NCI-H2081 treated with DMSO at 0.1 percent for 48 hours (cell line): ENCODE measurements at regions not wholly inside any gene's neighbourhood (a gene's known extent, or its start where the extent isn't known, plus 50 kb on each side); places are given as distances from the start of the nearest gene placed in this dataset.
"Not testable (repeated sequence)": the region's sequence is repeated elsewhere in the genome, so short reads cannot be mapped to it uniquely, and the experiment has no call there.

Experiments
- DNase-seq: peaks from one replicate; lab custom pipeline; 2025; lab: John Stamatoyannopoulos, UW

DNA sequence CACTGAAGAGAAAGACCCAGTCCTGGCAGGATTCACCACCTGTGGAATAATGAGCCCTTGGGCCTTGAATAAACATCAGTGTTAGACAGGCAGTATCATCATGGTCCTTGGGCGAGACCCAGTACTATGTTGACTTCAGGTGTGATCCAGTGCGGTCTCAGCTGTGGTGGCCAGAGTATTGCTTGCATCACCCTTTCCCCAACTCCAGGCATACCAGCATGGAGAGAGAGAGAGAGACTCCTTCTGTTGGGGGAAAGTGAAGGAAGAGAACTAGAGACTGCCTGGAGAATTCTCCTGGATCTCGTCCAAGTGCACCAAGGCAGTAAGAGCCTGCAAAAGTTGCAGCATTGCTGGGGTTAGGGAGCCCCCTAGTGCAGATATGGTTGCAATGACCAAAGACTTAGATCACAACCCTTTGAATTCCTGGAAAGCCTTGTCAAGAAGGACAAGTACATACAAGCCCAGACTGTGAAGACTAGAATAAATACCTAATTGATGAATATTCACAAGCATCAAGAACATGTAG is 61.1 kb upstream of the VAMP7 start:
- peak; percentile 2 for DNase-seq

GRCh38 chrX:155819525-155819924 is 61.6 kb upstream of the VAMP7 start:
- no peak for DNase-seq

DNA sequence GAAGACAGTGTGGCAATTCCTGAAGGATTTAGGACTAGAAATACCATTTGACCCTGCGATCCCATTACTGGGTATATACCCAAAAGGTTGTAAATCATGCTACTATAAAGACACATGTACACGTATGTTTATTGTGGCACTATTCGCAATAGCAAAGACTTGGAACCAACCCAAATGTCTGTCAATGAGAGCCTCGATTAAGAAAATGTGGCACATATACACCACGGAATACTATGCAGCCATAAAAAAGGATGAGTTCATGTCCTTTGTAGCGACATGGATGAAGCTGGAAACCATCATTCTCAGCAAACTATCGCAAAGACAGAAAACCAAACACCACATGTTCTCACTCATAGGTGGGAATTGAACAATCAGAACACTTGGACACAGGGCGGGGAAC is 66.8 kb upstream of the VAMP7 start:
- DNase-seq, result not testable (repeated sequence)

GRCh38 chrX:155779831-155780230 is 101.3 kb upstream of the VAMP7 start:
- DNase-seq, result no peak

DNA sequence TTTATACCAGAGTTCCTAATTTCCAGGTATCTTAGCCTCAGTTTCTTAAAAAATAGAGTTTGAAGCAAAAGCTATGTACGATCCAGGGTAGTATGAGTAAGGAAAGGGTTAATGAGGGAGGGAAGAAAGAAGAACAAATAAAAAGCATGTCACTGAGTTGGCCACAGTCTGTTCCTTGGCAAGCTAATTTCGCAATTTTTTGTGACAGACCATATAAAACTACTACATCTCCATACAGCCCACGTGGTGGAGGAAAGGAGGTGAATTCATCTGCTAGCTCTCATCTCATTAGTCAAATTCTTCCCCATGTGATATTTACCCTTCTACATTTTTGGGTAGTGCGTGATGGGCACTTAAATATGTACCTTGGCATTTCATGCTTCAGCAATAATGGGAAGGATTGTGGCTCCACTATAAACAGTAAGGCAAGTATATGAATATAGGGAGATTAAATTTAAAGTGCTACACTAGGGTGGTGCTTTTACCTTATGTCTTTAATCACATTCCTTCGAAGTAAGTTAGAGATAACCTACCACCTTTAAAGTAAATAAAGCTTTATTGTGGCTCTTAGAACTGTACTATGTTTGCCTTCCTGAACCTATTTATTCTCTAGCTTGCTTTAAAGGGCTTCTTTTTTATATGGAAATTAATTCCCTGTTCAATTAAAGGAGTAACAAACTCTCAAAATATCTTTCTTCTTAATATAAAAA is 102.1 kb upstream of the VAMP7 start:
- no peak for DNase-seq

GRCh38 chrX:155774387-155774786 is 106.8 kb upstream of the VAMP7 start:
- DNase-seq, result no peak

- DNase-seq, result no peak
These were observed 113.0 kb upstream of the VAMP7 start for GRCh38 chrX:155767876-155768769.

- DNase-seq, result no peak
These were observed 113.9 kb upstream of the VAMP7 start for GRCh38 chrX:155767051-155767875.

DNA sequence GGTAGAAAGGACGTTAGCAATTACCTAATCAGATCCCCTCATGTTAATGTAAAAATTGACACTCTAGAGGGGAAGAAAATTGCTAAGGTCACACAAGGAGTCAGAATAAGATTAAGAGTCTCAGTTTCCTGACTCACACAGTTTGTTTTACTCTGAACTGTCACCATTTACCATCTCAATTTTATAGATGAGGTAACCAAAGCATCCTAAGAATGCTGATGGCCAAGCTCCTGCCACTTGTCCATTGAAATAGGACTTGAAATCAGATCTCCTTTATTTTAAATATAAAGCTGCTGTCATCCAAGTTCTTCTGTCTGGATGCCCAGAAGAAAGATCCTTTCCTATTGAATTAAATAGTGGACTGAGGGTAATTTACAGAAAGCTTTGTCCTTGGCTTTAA is 114.8 kb upstream of the VAMP7 start:
- no peak for DNase-seq

GRCh38 chrX:155761185-155761584 is 120.0 kb upstream of the VAMP7 start:
- DNase-seq, result no peak

DNA sequence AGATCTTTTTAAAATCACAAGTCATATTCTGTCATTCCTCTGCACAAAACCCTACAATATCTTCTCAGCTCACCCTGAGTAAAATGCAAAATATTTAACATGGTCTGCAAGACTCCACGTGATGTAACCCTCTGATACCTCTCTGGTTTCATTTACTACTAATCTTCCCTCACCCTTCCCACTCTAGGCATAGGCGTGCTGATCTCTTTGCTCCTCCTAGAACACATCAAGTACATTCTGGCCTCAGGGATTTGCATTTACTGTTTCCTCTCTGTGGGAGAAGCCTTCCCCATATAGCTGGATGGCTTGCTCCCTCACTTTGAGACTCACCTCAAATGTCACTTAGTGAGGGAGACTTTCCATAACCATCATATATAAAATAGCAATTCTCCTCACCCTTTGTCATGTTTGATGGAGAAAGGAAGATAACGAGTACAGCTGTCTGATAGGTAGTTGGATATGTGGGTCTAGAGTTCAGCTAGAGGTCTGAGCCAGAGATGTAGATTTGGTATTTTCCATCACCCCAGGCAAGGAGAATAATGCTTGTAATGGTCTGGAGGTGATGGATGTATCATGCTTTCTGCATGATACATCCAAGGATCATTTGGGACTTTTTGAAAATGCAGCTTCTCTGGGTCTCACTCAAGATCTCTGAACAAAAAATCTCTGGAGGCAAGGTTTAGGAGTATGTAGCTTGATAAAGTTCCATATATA is 123.9 kb upstream of the VAMP7 start:
- no peak for DNase-seq

GRCh38 chrX:155755706-155756337 is 125.3 kb upstream of the VAMP7 start:
- DNase-seq, result no peak

DNA sequence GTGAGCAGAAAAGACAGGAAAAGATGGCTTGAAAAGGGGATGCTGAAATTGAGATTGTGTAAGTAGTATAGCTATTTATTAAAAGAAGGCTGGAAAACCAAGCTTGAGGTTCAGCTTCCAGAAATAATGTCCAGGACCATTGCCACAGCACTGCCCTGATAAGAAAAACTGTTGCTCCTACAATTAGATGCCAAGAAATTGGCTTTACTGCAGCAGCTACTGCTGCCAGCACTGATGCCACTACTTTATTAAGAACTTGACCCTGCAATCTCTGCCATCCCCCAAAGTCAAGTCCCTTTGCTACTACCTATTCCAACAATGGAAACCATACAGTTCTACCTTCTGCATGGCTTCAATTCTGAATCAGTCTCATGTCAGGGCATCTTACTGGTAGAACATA is 130.0 kb upstream of the VAMP7 start:
- DNase-seq, result no peak

DNA sequence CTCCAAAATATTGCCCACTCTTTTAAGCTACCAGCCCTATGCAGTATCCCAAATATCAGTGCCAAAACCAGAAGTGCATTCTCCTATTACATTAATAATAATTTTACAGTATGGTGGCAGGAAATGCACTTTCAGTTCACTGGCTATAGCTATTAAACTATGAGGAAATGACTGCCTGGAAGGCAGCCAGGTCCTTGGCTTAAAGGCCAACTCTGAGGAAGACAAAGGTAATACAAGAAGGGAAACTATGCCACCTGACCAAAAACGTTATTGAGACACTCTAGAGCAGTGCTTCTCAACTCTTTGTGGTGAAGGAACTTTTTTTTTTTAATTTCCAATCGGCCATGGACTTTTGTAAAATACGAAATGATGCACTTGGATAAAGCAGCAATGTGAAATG is 133.6 kb upstream of the VAMP7 start:
- no peak for DNase-seq

DNA sequence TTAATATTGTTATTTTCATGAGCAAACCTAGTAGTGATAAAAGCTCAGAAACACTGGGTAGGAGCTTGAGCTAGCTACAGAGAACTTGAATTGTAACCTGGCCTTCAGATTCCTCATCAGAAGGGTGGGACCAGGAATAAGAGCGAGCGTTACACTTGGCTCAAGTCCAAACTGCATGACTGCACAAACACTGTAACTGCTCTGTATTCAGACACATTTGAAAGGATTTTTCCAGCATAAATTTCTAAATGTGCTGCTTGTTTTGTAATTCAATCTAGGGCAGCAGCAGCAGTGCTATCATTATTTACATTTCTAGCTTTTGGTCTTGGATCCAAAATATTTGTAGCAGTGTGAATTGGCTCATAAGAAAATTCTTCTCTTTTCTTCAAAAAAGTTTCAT is 133.0 kb upstream of the TMLHE start:
- DNase-seq, result peak; percentile 29

DNA sequence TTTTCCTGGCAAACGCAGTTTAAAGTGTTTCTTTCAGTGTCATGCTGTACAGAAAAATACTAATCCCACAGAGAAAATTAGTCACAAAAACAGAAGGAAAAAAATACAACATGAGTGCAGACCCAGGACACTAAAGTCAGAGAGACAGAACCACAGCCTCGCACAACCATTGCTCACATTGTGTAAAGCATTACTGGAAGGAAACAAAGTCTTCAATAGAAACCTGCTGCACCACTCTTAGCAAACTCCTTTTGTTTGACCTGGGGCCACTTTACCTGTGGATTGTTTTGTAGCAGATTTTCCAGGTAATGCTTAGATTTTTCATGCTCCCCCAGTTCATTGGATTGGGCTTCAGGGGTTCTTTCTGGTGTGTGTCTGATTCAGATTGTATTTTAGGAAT is 131.8 kb upstream of the TMLHE start:
- no peak for DNase-seq

DNA sequence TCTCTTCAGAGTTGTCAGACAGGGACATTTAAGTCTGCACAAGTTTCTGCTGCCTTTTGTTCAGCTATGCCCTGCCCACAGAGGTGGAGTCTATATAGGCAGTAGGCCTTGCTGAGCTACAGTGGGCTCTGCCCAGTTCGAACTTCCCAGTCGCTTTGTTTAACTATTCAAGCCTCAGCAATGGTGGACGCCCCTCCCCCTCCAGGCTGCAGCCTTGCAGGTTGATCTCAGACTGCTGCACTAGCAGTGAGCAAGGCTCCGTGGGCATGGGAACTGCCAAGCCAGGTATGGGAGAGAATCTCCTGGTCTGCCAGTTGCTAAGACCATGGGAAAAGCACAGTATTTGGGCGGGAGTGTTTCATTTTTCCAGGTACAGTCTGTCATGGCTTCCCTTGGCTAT is 115.6 kb upstream of the TMLHE start:
- not testable (repeated sequence) for DNase-seq

DNA sequence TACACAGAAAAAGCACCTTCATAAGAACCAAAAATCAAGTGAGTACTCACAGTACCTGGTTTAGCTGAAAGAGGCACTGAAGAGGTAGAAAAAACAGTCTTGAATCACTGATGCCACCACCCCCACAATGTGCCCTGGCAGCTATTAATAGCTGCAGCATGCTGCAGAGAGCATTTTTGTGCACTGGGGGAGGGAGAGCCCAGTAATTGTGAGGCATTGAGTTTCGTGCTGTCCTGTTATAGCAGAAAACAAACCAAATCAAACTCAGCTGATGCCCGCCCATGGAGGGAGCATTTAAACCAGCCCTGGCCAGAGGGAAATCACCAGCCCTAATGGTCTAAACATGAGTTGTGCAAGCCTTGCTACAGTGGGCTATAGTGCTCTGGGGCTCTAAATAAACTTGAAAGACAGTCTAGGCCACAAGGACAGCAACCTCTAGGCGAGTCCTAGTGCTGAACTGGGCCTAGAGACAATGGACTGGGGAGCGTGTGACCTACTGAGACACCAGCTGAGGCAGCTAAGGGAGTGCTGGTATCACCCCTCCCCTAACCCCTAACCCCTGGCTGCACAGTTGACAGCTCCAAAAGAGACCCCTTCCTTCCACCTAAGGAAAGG is 106.3 kb upstream of the TMLHE start:
- no peak for DNase-seq

- DNase-seq, result no peak
These were observed 102.4 kb upstream of the TMLHE start for GRCh38 chrX:155715141-155715540.

GRCh38 chrX:155695419-155695818 is 82.7 kb upstream of the TMLHE start:
- no peak for DNase-seq

DNA sequence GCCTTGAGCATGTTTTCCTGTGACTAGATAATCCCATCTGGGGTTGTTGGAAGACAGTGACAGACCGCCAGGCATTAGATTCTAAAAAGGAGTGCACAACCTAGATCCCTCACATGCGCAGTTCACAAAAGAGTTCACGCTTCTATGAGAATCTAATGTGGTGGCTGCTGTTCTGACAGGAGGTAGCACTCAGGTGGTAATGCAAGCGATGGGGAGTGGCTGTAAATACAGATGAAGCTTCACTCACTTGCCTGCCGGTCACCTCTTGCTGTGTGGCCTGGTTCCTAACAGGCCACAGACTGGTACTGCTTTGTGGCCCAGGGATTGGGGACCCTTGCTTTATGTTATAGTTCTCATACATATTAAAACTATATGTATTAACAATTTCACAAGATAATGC is 81.9 kb upstream of the TMLHE start:
- no peak for DNase-seq
